K562 (cell line): ENCODE measurements at regions not wholly inside any gene's neighbourhood (a gene's known extent, or its start where the extent isn't known, plus 50 kb on each side); places are given as distances from the start of the nearest gene placed in this dataset.

Source experiments
- ATAC-seq: fragments of 200-7000 bp; cut with Tn5 transposase; 3 replicates; pipeline ENCODE4 v1.9.1; 2020; ENCODE audit warnings: moderate library complexity
- BruUV-seq: library from RNA; stranded (reverse); fragments of 400-500 nt; replicated peaks from 2 replicates; lab custom pipeline; 2021; lab: Mats Ljungman, UMichigan
- CTCF ChIA-PET: fragments of 300-600 bp; formaldehyde crosslinking; extraction: SDS; loops from one replicate; lab custom pipeline; 2021; ENCODE audit warnings: low intra/inter-chr PET ratio; lab: Yijun Ruan, JAX
- POLR2A ChIA-PET: fragments of 300-600, 350-650 bp; sonication (Branson Sonifier 250); formaldehyde crosslinking; extraction: SDS; loops from one replicate; lab custom pipeline; 2021; ENCODE audit warnings: antibody characterized with exemption, inconsistent platforms; lab: Yijun Ruan, JAX
- DNase-seq, 4 experiments: peaks; one replicate each; pipeline versions ENCODE4 v3.0.0 to v3.0.0-alpha.2; 2011 to 2018; ENCODE audit warnings: low spot score in 3 of 4, mixed read lengths in 3 of 4; ENCODE audit errors: extremely low read depth in 1 of 4
- FAIRE-seq: peaks from 2 replicates; lab custom pipeline; 2011; peaks lifted over from hg19 to GRCh38; lab: Jason Lieb, UNC
- H2AFZ ChIP-seq: 2 replicates; pipeline ENCODE4 v1.6.0; 2011; ENCODE audit warnings: low read depth, low read length, control low read depth, inconsistent platforms
- H3K27ac ChIP-seq: fragments of 200-600 bp; 3 replicates; pipeline ENCODE4 v1.8.0; 2011; ENCODE audit warnings: low read depth, mild to moderate bottlenecking, control low read depth, inconsistent platforms, low read length, moderate library complexity, mixed read lengths; ENCODE audit errors: extremely low read depth
- H3K27me3 ChIP-seq, 2 experiments: fragments of 300-600 bp in 1 of 2; 2 replicates in 1 of 2; 3 replicates in 1 of 2; pipeline versions ENCODE4 v1.6.0 to v1.8.0; 2011; ENCODE audit warnings: inconsistent platforms in 2 of 2, low read length in 2 of 2, mild to moderate bottlenecking in 1 of 2, mixed read lengths in 1 of 2, moderate library complexity in 1 of 2; ENCODE audit not compliant: control insufficient read depth in 2 of 2, insufficient read depth in 2 of 2
- H3K36me3 ChIP-seq: fragments of 300-600 bp; 3 replicates; pipeline ENCODE4 v1.8.0; 2011; ENCODE audit warnings: mild to moderate bottlenecking, low read length, inconsistent platforms; ENCODE audit not compliant: control insufficient read depth, insufficient read depth
- H3K4me1 ChIP-seq, 2 experiments: fragments of 200-600 bp in 1 of 2; replicated peaks in 1 of 2; 2 replicates in 1 of 2; 3 replicates in 1 of 2; pipeline versions ENCODE4 v1.5.1 to v1.8.0; 2011; ENCODE audit warnings: inconsistent platforms in 2 of 2, low read length in 2 of 2, mild to moderate bottlenecking in 1 of 2, mixed read lengths in 1 of 2, moderate library complexity in 1 of 2; ENCODE audit not compliant: control insufficient read depth in 2 of 2, insufficient read depth in 2 of 2
- H3K4me2 ChIP-seq: 2 replicates; pipeline ENCODE4 v1.6.1; 2011; ENCODE audit warnings: low read length, control low read depth, inconsistent platforms, mixed read lengths; ENCODE audit not compliant: insufficient read depth
- H3K4me3 ChIP-seq: fragments of 200-600 bp; sonication (generic), shearing (Covaris generic); 2 replicates; pipeline ENCODE4 v1.5.1; 2016; ENCODE audit warnings: control low read depth, inconsistent platforms
- H3K79me2 ChIP-seq: fragments of 200-600 bp; 3 replicates; pipeline ENCODE4 v1.8.0; 2011; ENCODE audit warnings: low read length, inconsistent platforms; ENCODE audit not compliant: control insufficient read depth, insufficient read depth
- H3K9ac ChIP-seq, 2 experiments: 2 replicates each; pipeline versions ENCODE4 v1.6.0 to v1.6.1; 2011; ENCODE audit warnings: low read depth in 2 of 2, low read length in 2 of 2, control low read depth in 1 of 2, inconsistent platforms in 1 of 2, mild to moderate bottlenecking in 1 of 2, mixed read lengths in 1 of 2; ENCODE audit not compliant: insufficient read depth in 1 of 2
- H3K9me1 ChIP-seq: one replicate; pipeline ENCODE4 v1.6.0; 2011; ENCODE audit warnings: inconsistent platforms, mild to moderate bottlenecking, low read length, moderate library complexity; ENCODE audit not compliant: control insufficient read depth, insufficient read depth
- H3K9me3 ChIP-seq: replicated peaks from 2 replicates; pipeline ENCODE4 v1.5.1; 2011; ENCODE audit warnings: low read depth, low read length, inconsistent platforms; ENCODE audit not compliant: control insufficient read depth, insufficient read depth
- H4K20me1 ChIP-seq: replicated peaks from 2 replicates; pipeline ENCODE4 v1.6.1; 2011; ENCODE audit warnings: low read length, inconsistent platforms, mixed read lengths; ENCODE audit not compliant: control insufficient read depth, insufficient read depth
- ETV1 ChIP-seq: fragments of 450-650 bp; conservative IDR thresholded peaks from 2 replicates; pipeline ENCODE4 v1.6.1; 2016; ENCODE audit warnings: missing genetic modification characterization, control low read depth, low read depth, missing compliant biosample characterization
- KAT2B ChIP-seq: IDR thresholded peaks from one replicate; pipeline ENCODE4 v1.6.1; 2012; ENCODE audit warnings: low read depth, mild to moderate bottlenecking, control low read depth, inconsistent platforms, low read length, moderate library complexity
- KLF13 ChIP-seq: fragments of 450-650 bp; IDR thresholded peaks from 2 replicates; pipeline ENCODE4 v1.6.1; 2016; ENCODE audit warnings: missing genetic modification characterization, low read depth, mild to moderate bottlenecking, missing compliant biosample characterization, moderate library complexity, borderline replicate concordance
- SNAPC5 ChIP-seq: fragments of 250-450 bp; sonication (Bioruptor Pico); IDR thresholded peaks from 2 replicates; pipeline ENCODE4 v1.8.0; 2021; ENCODE audit warnings: moderate library complexity, mild to moderate bottlenecking, inconsistent platforms
- TFAP4 ChIP-seq: sonication (generic); formaldehyde crosslinking; IDR thresholded peaks from 2 replicates; pipeline ENCODE4 v1.8.0; 2022; ENCODE audit warnings: missing genetic modification reagents, mild to moderate bottlenecking, moderate library complexity, borderline replicate concordance
- ZNF174 ChIP-seq: fragments of 250-450 bp; sonication (Bioruptor Pico); IDR thresholded peaks from 2 replicates; pipeline ENCODE4 v1.4.0; 2020; ENCODE audit warnings: mild to moderate bottlenecking
- WGBS: fragments of 100-300 bp; shearing (Covaris generic); methylation state at CpG from one replicate; pipeline ENCODE4 v1.1.6; 2016; ENCODE audit warnings: low coverage, mixed read lengths; ENCODE audit not compliant: insufficient coverage; ENCODE audit errors: missing lambda C conversion rate; 5-methylcytosine and 5-hydroxymethylcytosine counted together
- in situ Hi-C: fragments of 300-500 bp; cut with MboI; formaldehyde crosslinking; loops from 4 replicates; pipeline ENCODE4 v1.15.0; 2018; ENCODE audit warnings: inconsistent platforms, mixed read lengths
- intact Hi-C: fragments of 100-400 bp; cut with micrococcal nuclease; formaldehyde crosslinking; loops from 2 replicates; pipeline ENCODE4 v1.14.2; 2022
- TF ChIP-seq, protein P1 (sequence below): fragments of 450-650 bp; IDR thresholded peaks from 2 replicates; pipeline ENCODE4 v1.6.1; 2017; ENCODE audit warnings: mild to moderate bottlenecking, moderate library complexity

DNA sequence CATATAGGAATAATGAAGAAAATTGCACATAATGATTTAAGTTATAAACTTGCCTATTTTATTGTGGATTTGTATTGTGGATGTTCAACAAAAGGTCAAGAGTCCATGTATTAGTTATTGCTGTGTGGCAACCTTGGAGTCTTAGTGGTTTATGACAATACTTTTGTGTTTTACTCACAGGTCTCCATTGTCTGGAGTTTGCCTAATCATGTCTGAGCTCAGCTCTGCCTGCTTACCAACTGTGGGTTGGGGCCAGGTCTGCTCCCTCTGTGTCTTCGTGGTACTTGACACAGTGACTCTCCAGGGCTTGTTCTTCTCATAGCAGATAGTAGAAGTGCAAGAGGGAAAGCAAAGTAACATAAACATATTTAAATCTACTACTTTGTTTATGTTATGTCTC is 382.5 kb downstream of the CBLN2 start:
- in situ Hi-C loops (no loop called here), intact Hi-C loops (no loop called here)
- CTCF ChIA-PET: no interaction called here
- H3K9ac ChIP-seq: no peak overlapping the region
- H3K4me1 ChIP-seq: no peaks in the 10 kb centered on the region
- no TSS peak for BruUV-seq
- FAIRE-seq (no peak), ATAC-seq (no peak), DNase-seq (no peak)
- no peak overlapping the region for H3K27ac ChIP-seq
- H3K36me3 ChIP-seq: no peaks in the 10 kb centered on the region
- H3K4me2 ChIP-seq: no peak overlapping the region
- 0% methylated on average over 1 of the region's 1 CpG for WGBS
- H3K79me2 ChIP-seq: no peaks in the 10 kb centered on the region
- H4K20me1 ChIP-seq: no peaks in the 10 kb centered on the region
- H2AFZ ChIP-seq: no peak overlapping the region
- POLR2A ChIA-PET: no interaction called here
- H3K9me1 ChIP-seq: no peaks in the 10 kb centered on the region
- TF ChIP-seq KLF13 (tag) (no peak), ETV1 (tag) (no peak), KAT2B (no peak), TFAP4 (no peak), ZNF174 (CRISPR knock-in tag) (no peak), SNAPC5 (no peak)
- TF ChIP-seq, protein P1, sequence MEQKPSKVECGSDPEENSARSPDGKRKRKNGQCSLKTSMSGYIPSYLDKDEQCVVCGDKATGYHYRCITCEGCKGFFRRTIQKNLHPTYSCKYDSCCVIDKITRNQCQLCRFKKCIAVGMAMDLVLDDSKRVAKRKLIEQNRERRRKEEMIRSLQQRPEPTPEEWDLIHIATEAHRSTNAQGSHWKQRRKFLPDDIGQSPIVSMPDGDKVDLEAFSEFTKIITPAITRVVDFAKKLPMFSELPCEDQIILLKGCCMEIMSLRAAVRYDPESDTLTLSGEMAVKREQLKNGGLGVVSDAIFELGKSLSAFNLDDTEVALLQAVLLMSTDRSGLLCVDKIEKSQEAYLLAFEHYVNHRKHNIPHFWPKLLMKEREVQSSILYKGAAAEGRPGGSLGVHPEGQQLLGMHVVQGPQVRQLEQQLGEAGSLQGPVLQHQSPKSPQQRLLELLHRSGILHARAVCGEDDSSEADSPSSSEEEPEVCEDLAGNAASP: no peak
- no peaks in the 10 kb centered on the region for H3K27me3 ChIP-seq
- no peaks in the 10 kb centered on the region for H3K9me3 ChIP-seq
- H3K4me3 ChIP-seq: no peak overlapping the region
